Mesenchymal stem cell (in vitro differentiated cells and primary cell): ENCODE measurements at regions not wholly inside any gene's neighbourhood (a gene's known extent, or its start where the extent isn't known, plus 50 kb on each side); places are given as distances from the start of the nearest gene placed in this dataset.
"Not testable (repeated sequence)": the region's sequence is repeated elsewhere in the genome, so short reads cannot be mapped to it uniquely, and the experiment has no call there.

Experiments used
- DNase-seq: peaks from one replicate; pipeline ENCODE4 v3.0.0-alpha.2; 2013
- H2AFZ ChIP-seq: one replicate; pipeline ENCODE4 v1.6.1; 2013; ENCODE audit warnings: low read depth, mild to moderate bottlenecking, control low read depth, inconsistent platforms, low read length, moderate library complexity
- H2AK5ac ChIP-seq: 2 replicates; pipeline ENCODE4 v1.6.1; 2013; ENCODE audit warnings: low read length, moderate library complexity, mild to moderate bottlenecking, inconsistent platforms; ENCODE audit not compliant: severe bottlenecking
- H2BK120ac ChIP-seq: one replicate; pipeline ENCODE4 v1.6.1; 2013; ENCODE audit warnings: low read depth, mild to moderate bottlenecking, inconsistent platforms, low read length, moderate library complexity
- H2BK12ac ChIP-seq, 2 experiments: one replicate each; pipeline ENCODE4 v1.6.1; 2013; ENCODE audit warnings: inconsistent platforms in 2 of 2, low read length in 2 of 2, mild to moderate bottlenecking in 2 of 2, moderate library complexity in 2 of 2, control low read depth in 1 of 2
- H2BK15ac ChIP-seq: one replicate; pipeline ENCODE4 v1.6.1; 2013; ENCODE audit warnings: mild to moderate bottlenecking, low read depth, inconsistent platforms; ENCODE audit not compliant: poor library complexity, severe bottlenecking
- H2BK5ac ChIP-seq: 2 replicates; pipeline ENCODE4 v1.6.1; 2013; ENCODE audit warnings: low read depth, mild to moderate bottlenecking, low read length, control low read depth, inconsistent platforms; ENCODE audit not compliant: poor library complexity, severe bottlenecking
- H3K14ac ChIP-seq, 2 experiments: one replicate each; pipeline ENCODE4 v1.6.1; 2013; ENCODE audit warnings: inconsistent platforms in 2 of 2, low read length in 2 of 2, control low read depth in 1 of 2, mild to moderate bottlenecking in 1 of 2, moderate library complexity in 1 of 2
- H3K18ac ChIP-seq, 2 experiments: one replicate each; pipeline ENCODE4 v1.6.1; 2013; ENCODE audit warnings: inconsistent platforms in 2 of 2, low read length in 2 of 2, control low read depth in 1 of 2, low read depth in 1 of 2, mild to moderate bottlenecking in 1 of 2
- H3K23ac ChIP-seq, 2 experiments: one replicate each; pipeline ENCODE4 v1.6.1; 2013; ENCODE audit warnings: inconsistent platforms in 2 of 2, low read length in 2 of 2, mild to moderate bottlenecking in 2 of 2, moderate library complexity in 2 of 2, control low read depth in 1 of 2
- H3K27ac ChIP-seq: 2 replicates; pipeline ENCODE4 v1.5.1; 2013; ENCODE audit warnings: mild to moderate bottlenecking, moderate library complexity, low read length, control low read depth, inconsistent platforms; ENCODE audit not compliant: poor library complexity, severe bottlenecking
- H3K27me3 ChIP-seq, 2 experiments: 2 replicates each; pipeline versions ENCODE4 v1.6.1 to v1.7.0; 2013; ENCODE audit warnings: low read length in 2 of 2, mild to moderate bottlenecking in 2 of 2, moderate library complexity in 2 of 2, control low read depth in 1 of 2, inconsistent platforms in 1 of 2; ENCODE audit not compliant: control insufficient read depth in 1 of 2, insufficient read depth in 1 of 2
- H3K36me3 ChIP-seq, 2 experiments: 2 replicates each; pipeline versions ENCODE4 v1.6.1 to v1.7.0; 2013; ENCODE audit warnings: low read length in 2 of 2, control low read depth in 1 of 2, inconsistent platforms in 1 of 2, low read depth in 1 of 2, mild to moderate bottlenecking in 1 of 2; ENCODE audit not compliant: insufficient read depth in 2 of 2, control insufficient read depth in 1 of 2
- H3K4ac ChIP-seq, 2 experiments: one replicate each; pipeline ENCODE4 v1.6.1; 2013; ENCODE audit warnings: inconsistent platforms in 2 of 2, low read length in 2 of 2, mild to moderate bottlenecking in 2 of 2, moderate library complexity in 2 of 2, control low read depth in 1 of 2, low read depth in 1 of 2
- H3K4me1 ChIP-seq: 2 replicates; pipeline ENCODE4 v1.6.1; 2013; ENCODE audit warnings: low read depth, low read length, control low read depth; ENCODE audit not compliant: control insufficient read depth, insufficient read depth
- H3K4me2 ChIP-seq: 2 replicates; pipeline ENCODE4 v1.6.1; 2013; ENCODE audit warnings: low read length, mild to moderate bottlenecking, inconsistent platforms; ENCODE audit not compliant: poor library complexity, severe bottlenecking
- H3K4me3 ChIP-seq, 2 experiments: 2 replicates each; pipeline versions ENCODE4 v1.5.1 to v1.7.0; 2013; ENCODE audit warnings: low read length in 2 of 2, mild to moderate bottlenecking in 2 of 2, control low read depth in 1 of 2, low read depth in 1 of 2; ENCODE audit not compliant: insufficient read depth in 1 of 2
- H3K79me1 ChIP-seq: replicated peaks from 2 replicates; pipeline ENCODE4 v1.6.1; 2013; ENCODE audit warnings: mild to moderate bottlenecking, control low read depth, low read length, inconsistent platforms; ENCODE audit not compliant: poor library complexity, severe bottlenecking
- H3K9ac ChIP-seq: 2 replicates; pipeline ENCODE4 v1.7.0; 2013; ENCODE audit warnings: mild to moderate bottlenecking, low read length, moderate library complexity
- H3K9me3 ChIP-seq: 2 replicates; pipeline ENCODE4 v1.7.0; 2013; ENCODE audit warnings: mild to moderate bottlenecking, low read length; ENCODE audit not compliant: control insufficient read depth
- H4K8ac ChIP-seq: one replicate; pipeline ENCODE4 v1.6.1; 2013; ENCODE audit warnings: inconsistent platforms, mild to moderate bottlenecking, low read length, moderate library complexity
- H4K91ac ChIP-seq: one replicate; pipeline ENCODE4 v1.6.1; 2013; ENCODE audit warnings: mild to moderate bottlenecking, low read length, inconsistent platforms
- WGBS: methylation state at CpG from one replicate; pipeline ENCODE4 v1.1.7; 2013; ENCODE audit warnings: mixed read lengths; 5-methylcytosine and 5-hydroxymethylcytosine counted together

GRCh38 chr3:160052385-160053047 is 63.9 kb downstream of the IL12A start:
- peaks cover 2% of the 10 kb centered on the region for H3K4me1 ChIP-seq
- 92% methylated on average over 6 of the region's 7 CpGs for WGBS
- no peak overlapping the region for H2BK120ac ChIP-seq
- no peak overlapping the region for H2AK5ac ChIP-seq
- no peak overlapping the region for H4K8ac ChIP-seq
- H3K4ac ChIP-seq = no peak overlapping the region
- no peak overlapping the region for H2BK5ac ChIP-seq
- no peak overlapping the region for H3K27ac ChIP-seq
- no peak overlapping the region for H3K14ac ChIP-seq
- H3K23ac ChIP-seq = no peak overlapping the region
- DNase-seq = no peak
- H4K91ac ChIP-seq = no peak overlapping the region
- H3K4me2 ChIP-seq = no peak overlapping the region
- H3K79me1 ChIP-seq = no peaks in the 10 kb centered on the region
- no peak overlapping the region for H2AFZ ChIP-seq
- H3K9me3 ChIP-seq = no peaks in the 10 kb centered on the region
- peak overlapping the region in 1 of 2 experiments; percentile 14 for H3K4me3 ChIP-seq
- no peaks in the 10 kb centered on the region for H3K36me3 ChIP-seq
- H2BK12ac ChIP-seq = no peak overlapping the region
- H3K9ac ChIP-seq = no peak overlapping the region
- peaks cover 0 to 2% of the 10 kb centered on the region in 2 experiments for H3K27me3 ChIP-seq
- H3K18ac ChIP-seq = no peak overlapping the region
- no peak overlapping the region for H2BK15ac ChIP-seq

DNA sequence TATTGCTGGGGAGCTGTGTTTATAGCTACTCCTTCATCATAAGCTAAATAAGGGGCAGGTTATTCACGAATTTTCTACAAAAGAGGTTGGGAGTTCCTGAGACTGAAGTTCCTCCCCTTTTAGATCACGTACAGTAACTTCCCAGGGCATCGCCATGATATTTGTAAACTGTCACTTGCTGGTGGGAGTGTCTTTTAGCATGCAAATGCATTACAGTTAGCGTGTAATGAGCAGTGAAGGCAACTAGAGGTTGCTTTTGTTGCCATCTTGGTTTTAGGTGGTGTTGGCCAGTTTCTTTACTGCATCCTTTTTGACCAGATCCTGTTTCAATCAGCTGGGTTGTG is 64.4 kb downstream of the IL12A start:
- Histone ChIP-seq H3K27me3 (peaks cover 0 to 7% of the 10 kb centered on the region in 2 experiments), H3K36me3 (no peaks in the 10 kb centered on the region), H3K9ac (no peak overlapping the region), H2AK5ac (no peak overlapping the region), H3K18ac (no peak overlapping the region), H2BK15ac (no peak overlapping the region), H3K27ac (no peak overlapping the region), H4K91ac (no peak overlapping the region), H3K4ac (no peak overlapping the region), H4K8ac (no peak overlapping the region), H2AFZ (no peak overlapping the region), H2BK5ac (no peak overlapping the region), H3K4me2 (no peak overlapping the region), H3K9me3 (no peaks in the 10 kb centered on the region), H2BK120ac (no peak overlapping the region), H2BK12ac (no peak overlapping the region), H3K4me3 (peak overlapping the region in 1 of 2 experiments; percentile 14), H3K23ac (no peak overlapping the region), H3K79me1 (no peaks in the 10 kb centered on the region), H3K14ac (peak overlapping the region in 1 of 2 experiments; percentile 68), H3K4me1 (peaks cover 2% of the 10 kb centered on the region)
- DNase-seq = no peak
- 74% methylated on average over 4 of the region's 4 CpGs for WGBS

DNA sequence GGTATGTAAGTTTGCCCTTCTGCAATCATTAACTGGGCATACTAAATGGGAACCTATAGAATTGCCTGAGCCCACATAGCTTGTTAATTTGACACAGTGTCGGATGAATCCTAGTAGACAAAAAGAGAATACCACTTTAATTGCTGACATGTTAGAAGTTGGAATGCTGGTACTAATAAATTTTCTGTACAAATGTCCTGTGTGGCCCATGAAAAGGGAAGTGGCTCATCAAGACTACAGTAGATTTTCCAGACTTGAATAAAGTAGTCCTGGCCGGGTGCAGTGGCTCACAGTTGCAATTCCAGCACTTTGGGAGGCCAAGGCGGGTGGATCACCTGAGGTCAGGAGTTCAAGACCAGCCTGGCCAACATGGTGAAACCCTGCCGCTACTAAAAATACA is 66.2 kb downstream of the IL12A start:
- H3K14ac ChIP-seq, H2BK120ac ChIP-seq, H2AFZ ChIP-seq, H2BK15ac ChIP-seq, H3K9ac ChIP-seq, H3K79me1 ChIP-seq, H2BK12ac ChIP-seq, H2AK5ac ChIP-seq, H3K23ac ChIP-seq, H3K4me1 ChIP-seq, H2BK5ac ChIP-seq, H4K8ac ChIP-seq, H3K4ac ChIP-seq, H4K91ac ChIP-seq, H3K36me3 ChIP-seq, H3K27ac ChIP-seq, H3K9me3 ChIP-seq, H3K4me3 ChIP-seq, H3K4me2 ChIP-seq, H3K18ac ChIP-seq, DNase-seq: not testable (repeated sequence)
- H3K27me3 ChIP-seq = peaks cover 0 to 13% of the 10 kb centered on the region in 2 experiments
- WGBS = 92% methylated on average over 4 of the region's 4 CpGs

GRCh38 chr3:160055659-160056058 is 67.0 kb downstream of the IL12A start:
- no peaks in the 10 kb centered on the region for H3K79me1 ChIP-seq
- H2BK12ac ChIP-seq = no peak overlapping the region
- no peaks in the 10 kb centered on the region for H3K9me3 ChIP-seq
- peaks cover 0 to 13% of the 10 kb centered on the region in 2 experiments for H3K27me3 ChIP-seq
- H4K8ac ChIP-seq = no peak overlapping the region
- no peak overlapping the region for H2AK5ac ChIP-seq
- H3K4me2 ChIP-seq = no peak overlapping the region
- H3K14ac ChIP-seq = no peak overlapping the region
- no peak overlapping the region for H3K23ac ChIP-seq
- H2BK15ac ChIP-seq = no peak overlapping the region
- no peak overlapping the region for H3K27ac ChIP-seq
- no peak overlapping the region for H3K4me3 ChIP-seq
- no peak overlapping the region for H3K18ac ChIP-seq
- peaks cover 2% of the 10 kb centered on the region for H3K4me1 ChIP-seq
- no peaks in the 10 kb centered on the region for H3K36me3 ChIP-seq
- no peak overlapping the region for H2BK5ac ChIP-seq
- no peak for DNase-seq
- H2BK120ac ChIP-seq = no peak overlapping the region
- no peak overlapping the region for H4K91ac ChIP-seq
- WGBS = 96% methylated on average over 3 of the region's 3 CpGs
- H3K9ac ChIP-seq = no peak overlapping the region
- no peak overlapping the region for H3K4ac ChIP-seq
- no peak overlapping the region for H2AFZ ChIP-seq
